ENCODE measurements at regions not wholly inside any gene's neighbourhood (a gene's known extent, or its start where the extent isn't known, plus 50 kb on each side); places are given as distances from the start of the nearest gene placed in this dataset.
"Not testable (repeated sequence)": the region's sequence is repeated elsewhere in the genome, so short reads cannot be mapped to it uniquely, and the experiment has no call there.

DNA sequence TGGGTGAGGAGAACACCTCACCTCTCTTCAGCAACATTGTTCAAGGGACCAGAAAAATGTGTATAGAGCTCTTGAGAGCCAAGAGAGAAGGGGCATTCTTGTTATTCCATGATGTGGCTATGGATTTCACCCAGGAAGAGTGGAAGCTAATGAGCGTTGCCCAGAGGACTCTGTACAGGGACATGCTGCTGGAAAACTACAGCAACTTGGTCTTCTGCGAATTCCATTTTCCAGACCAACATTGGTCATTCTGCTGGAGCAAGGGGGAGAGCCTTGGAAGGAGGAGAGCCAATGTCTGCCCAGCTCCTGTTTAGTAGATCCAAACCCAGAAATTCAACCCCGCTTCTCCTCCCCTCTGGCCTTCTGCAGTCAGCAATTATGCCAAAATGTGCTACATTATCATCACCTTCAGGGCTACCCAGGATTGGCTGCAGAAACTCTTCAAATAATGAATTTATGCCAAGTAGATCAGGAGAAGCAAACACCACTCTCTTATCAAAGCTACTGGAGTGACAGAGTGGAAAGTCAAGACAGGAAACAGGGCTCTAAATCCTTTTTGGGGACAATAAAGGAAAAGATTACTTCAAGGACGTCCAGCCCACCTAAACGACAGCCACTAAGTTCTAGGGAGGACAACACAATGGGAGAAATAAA, 707.5 kb upstream of the LUZP2 start:
- Histone ChIP-seq H3K36me3 (ENCODE audit: insufficient read depth, low read length) (no peaks in the 10 kb centered on the region), H3K27me3 (ENCODE audit: insufficient read depth, low read length) (no peaks in the 10 kb centered on the region), H3K9ac (ENCODE audit: low read depth, low read length) (no peak overlapping the region), H3K4me3 (ENCODE audit: low read length) (no peak overlapping the region), H3K27ac (ENCODE audit: low read depth, low read length) (no peak overlapping the region), H3K9me3 (ENCODE audit: insufficient read depth, low read depth, low read length) (no peaks in the 10 kb centered on the region), H3K4me1 (ENCODE audit: insufficient read depth, low read length) (no peaks in the 10 kb centered on the region)
- 94% methylated on average over 5 of the region's 5 CpGs for WGBS

DNA sequence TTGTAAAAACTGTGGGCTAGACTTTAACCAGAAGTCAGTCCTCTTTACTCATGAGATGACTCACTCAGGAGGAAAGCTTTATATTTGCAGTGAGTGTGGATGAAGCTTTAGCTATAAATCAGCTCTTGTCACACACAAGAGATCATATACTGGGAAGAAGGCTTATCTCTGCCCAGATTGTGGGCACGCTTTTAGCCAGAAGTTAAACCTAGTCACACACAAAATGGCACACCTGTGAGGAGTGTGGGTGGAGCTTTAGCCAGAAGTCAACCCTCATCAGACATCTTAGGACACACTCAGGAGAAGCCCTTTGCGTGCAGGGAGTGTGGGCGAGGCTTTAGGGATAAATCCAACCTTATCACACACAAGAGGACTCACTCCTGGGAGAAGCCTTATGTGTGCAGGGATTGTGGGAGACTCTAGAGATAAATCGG, 706.9 kb upstream of the LUZP2 start:
- no peaks in the 10 kb centered on the region for H3K36me3 ChIP-seq (ENCODE audit: insufficient read depth, low read length)
- H3K9me3 ChIP-seq (ENCODE audit: insufficient read depth, low read depth, low read length), result no peaks in the 10 kb centered on the region
- no peak overlapping the region for H3K9ac ChIP-seq (ENCODE audit: low read depth, low read length)
- no peak overlapping the region for H3K4me3 ChIP-seq (ENCODE audit: low read length)
- no peaks in the 10 kb centered on the region for H3K4me1 ChIP-seq (ENCODE audit: insufficient read depth, low read length)
- no peak overlapping the region for H3K27ac ChIP-seq (ENCODE audit: low read depth, low read length)
- 96% methylated on average over 3 of the region's 4 CpGs for WGBS
- no peaks in the 10 kb centered on the region for H3K27me3 ChIP-seq (ENCODE audit: insufficient read depth, low read length)

DNA sequence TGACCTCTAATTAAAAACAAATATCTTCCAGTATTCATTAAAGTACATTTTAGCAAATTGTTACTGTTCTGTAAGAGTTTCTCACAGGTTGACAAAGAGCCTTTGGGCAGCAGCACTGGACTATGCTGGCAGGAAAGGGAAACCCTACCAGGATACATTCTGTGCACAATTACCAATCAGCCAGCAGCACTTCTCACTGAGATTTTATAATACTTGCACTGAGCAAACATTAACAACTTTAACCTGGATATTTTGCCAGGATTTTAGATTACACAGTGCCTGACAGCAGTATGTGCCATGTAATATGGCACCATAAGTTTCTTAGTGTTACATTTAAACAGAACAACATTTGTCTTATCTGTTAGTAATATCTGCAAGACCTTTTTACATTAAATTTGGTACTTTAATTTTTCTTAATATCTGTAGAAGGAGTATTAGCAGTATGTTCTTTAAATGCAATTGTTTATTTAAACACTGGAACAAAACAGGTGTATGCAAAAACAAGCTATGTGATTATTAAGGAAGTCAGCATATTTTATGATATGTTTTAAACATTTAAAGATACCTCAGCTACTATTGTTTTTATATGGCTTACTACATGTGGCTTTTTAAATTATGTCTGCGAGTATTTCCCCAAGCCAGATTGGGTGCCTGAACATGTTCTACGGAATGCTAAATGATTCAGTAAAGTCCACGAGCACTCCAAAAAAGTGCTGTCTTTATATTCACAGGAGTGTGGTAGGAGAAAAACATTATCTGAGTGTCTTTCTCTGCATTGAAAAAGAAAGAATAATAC, 699.0 kb upstream of the LUZP2 start:
- no peaks in the 10 kb centered on the region for H3K27me3 ChIP-seq (ENCODE audit: insufficient read depth, low read length)
- no peak overlapping the region for H3K27ac ChIP-seq (ENCODE audit: low read depth, low read length)
- H3K9ac ChIP-seq (ENCODE audit: low read depth, low read length), result no peak overlapping the region
- 91% methylated on average over 3 of the region's 3 CpGs for WGBS
- H3K9me3 ChIP-seq (ENCODE audit: insufficient read depth, low read depth, low read length), result no peaks in the 10 kb centered on the region
- H3K36me3 ChIP-seq (ENCODE audit: insufficient read depth, low read length), result no peaks in the 10 kb centered on the region
- no peak overlapping the region for H3K4me3 ChIP-seq (ENCODE audit: low read length)
- peaks cover 7% of the 10 kb centered on the region; the same call in 1 of the 2 replicates for H3K4me1 ChIP-seq (ENCODE audit: insufficient read depth, low read length)

DNA sequence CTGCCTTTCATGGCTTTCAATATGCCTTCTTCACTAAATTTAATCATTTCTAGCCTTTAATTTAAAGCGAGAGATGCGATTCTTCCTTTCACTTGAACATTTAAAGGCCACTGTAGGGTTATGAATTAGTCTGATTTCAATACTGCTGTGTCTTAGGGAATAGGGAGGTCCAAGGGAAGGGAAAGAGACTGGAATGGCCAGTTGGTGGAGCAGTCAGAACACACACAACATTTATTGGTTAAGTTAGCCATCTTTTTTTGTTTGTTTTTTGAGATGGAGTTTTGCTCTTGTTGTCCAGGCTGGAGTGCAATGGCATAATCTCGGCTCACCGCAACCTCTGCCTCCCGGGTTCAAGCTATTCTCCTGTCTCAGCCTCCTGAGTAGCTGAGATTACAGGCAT, 662.5 kb upstream of the LUZP2 start:
- not testable (repeated sequence) for H3K27me3 ChIP-seq (ENCODE audit: insufficient read depth, low read length); H3K36me3 ChIP-seq (ENCODE audit: insufficient read depth, low read length); H3K4me3 ChIP-seq (ENCODE audit: low read length); H3K9ac ChIP-seq (ENCODE audit: low read depth, low read length); H3K9me3 ChIP-seq (ENCODE audit: insufficient read depth, low read depth, low read length); H3K4me1 ChIP-seq (ENCODE audit: insufficient read depth, low read length); H3K27ac ChIP-seq (ENCODE audit: low read depth, low read length)
- WGBS, result 96% methylated on average over 5 of the region's 5 CpGs

DNA sequence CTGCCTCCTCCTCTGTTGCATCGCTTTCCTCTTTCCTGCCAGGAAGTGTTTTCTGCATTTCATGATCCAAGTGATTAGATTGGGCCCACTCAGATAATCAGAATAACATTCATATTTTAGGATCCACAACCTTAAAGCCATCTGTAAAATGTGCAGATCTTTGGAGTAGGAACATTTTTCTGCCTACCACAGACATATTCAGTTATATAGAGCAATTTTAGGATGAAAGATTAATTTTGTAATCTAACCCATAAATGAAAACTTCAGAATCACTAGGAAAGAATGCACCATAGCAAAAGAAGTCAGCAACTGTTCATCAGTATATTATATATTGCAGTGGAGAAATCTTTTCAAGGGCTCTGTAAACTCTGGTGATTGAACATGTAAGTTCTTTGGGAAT, 659.9 kb upstream of the LUZP2 start:
- Histone ChIP-seq H3K36me3 (ENCODE audit: insufficient read depth, low read length) (no peaks in the 10 kb centered on the region), H3K27ac (ENCODE audit: low read depth, low read length) (no peak overlapping the region), H3K27me3 (ENCODE audit: insufficient read depth, low read length) (no peaks in the 10 kb centered on the region), H3K9ac (ENCODE audit: low read depth, low read length) (no peak overlapping the region), H3K9me3 (ENCODE audit: insufficient read depth, low read depth, low read length) (no peaks in the 10 kb centered on the region), H3K4me1 (ENCODE audit: insufficient read depth, low read length) (no peaks in the 10 kb centered on the region), H3K4me3 (ENCODE audit: low read length) (no peak overlapping the region)
- 100% methylated on average over 1 of the region's 1 CpG for WGBS

DNA sequence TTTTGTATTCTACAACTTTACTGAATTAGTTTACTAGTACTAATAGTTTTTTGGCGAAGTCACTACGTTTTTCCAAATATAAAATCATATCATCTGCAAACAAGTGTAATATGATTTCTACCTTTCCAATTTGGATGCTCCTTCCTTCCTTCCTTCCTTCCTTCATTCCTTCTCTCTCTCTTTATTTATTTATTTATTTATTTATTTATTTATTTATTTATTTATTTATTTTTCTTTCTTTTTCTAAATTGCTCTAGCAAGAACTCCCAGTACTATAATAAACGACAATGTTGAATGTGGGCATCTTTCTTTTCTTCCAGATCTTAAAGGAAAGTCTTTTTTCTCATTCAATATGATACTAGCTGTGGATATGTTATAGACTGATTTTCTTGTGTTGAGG, 656.0 kb upstream of the LUZP2 start:
- H3K27ac ChIP-seq (ENCODE audit: low read depth, low read length), result no peak overlapping the region
- no peak overlapping the region for H3K4me3 ChIP-seq (ENCODE audit: low read length)
- 100% methylated on average over 2 of the region's 3 CpGs for WGBS
- H3K4me1 ChIP-seq (ENCODE audit: insufficient read depth, low read length), result no peaks in the 10 kb centered on the region
- no peak overlapping the region for H3K9ac ChIP-seq (ENCODE audit: low read depth, low read length)
- H3K36me3 ChIP-seq (ENCODE audit: insufficient read depth, low read length), result no peaks in the 10 kb centered on the region
- no peaks in the 10 kb centered on the region for H3K27me3 ChIP-seq (ENCODE audit: insufficient read depth, low read length)
- H3K9me3 ChIP-seq (ENCODE audit: insufficient read depth, low read depth, low read length), result no peaks in the 10 kb centered on the region

DNA sequence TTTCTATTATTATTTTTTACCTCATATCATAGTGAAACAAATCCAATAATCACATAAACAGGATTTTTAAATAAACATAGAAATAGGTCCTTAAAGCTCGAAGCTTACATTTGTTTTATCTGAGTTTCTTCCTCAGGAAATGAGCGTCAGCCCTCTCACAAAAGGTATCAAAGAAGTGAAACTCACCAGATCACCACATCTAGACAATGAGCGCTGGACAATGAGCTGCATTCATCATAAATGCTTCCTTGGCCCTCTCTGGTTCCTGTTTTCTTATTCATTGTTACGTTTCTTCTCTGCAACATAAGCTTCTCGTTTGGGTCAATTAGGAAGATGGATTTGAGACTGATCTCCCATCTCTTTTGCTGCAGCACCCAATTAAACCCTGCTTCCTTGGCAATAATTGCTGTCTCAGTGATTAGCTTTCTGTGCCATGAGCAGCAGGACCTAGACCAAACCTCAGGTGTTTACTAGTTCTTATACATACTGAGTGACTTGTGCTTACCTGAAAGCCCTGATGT, 649.9 kb upstream of the LUZP2 start:
- Histone ChIP-seq H3K9me3 (ENCODE audit: insufficient read depth, low read depth, low read length) (no peaks in the 10 kb centered on the region), H3K4me1 (ENCODE audit: insufficient read depth, low read length) (no peaks in the 10 kb centered on the region), H3K4me3 (ENCODE audit: low read length) (no peak overlapping the region), H3K9ac (ENCODE audit: low read depth, low read length) (no peak overlapping the region), H3K36me3 (ENCODE audit: insufficient read depth, low read length) (no peaks in the 10 kb centered on the region), H3K27me3 (ENCODE audit: insufficient read depth, low read length) (no peaks in the 10 kb centered on the region), H3K27ac (ENCODE audit: low read depth, low read length) (no peak overlapping the region)
- 94% methylated on average over 5 of the region's 5 CpGs for WGBS

DNA sequence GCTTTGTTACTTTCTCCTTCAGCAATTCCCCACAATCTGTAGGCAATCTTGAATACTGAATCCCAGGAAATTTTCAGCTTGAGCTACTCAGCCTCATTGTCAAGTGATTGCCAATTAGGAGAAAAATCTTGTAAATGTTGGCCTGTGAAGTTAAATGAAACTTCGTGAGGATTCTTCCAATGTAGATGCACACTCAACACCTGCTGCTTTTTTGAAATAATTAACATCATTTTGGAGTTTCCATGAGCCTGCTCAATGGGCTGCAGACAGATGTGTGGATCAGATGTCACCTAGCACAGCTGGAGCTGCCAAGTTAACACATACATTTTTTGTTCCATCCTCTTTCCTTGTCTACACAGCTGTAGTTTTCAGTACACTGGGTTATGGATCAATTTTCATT, 645.6 kb upstream of the LUZP2 start:
- Histone ChIP-seq H3K4me1 (ENCODE audit: insufficient read depth, low read length) (no peaks in the 10 kb centered on the region), H3K27ac (ENCODE audit: low read depth, low read length) (no peak overlapping the region), H3K9ac (ENCODE audit: low read depth, low read length) (no peak overlapping the region), H3K36me3 (ENCODE audit: insufficient read depth, low read length) (no peaks in the 10 kb centered on the region), H3K9me3 (ENCODE audit: insufficient read depth, low read depth, low read length) (no peaks in the 10 kb centered on the region), H3K4me3 (ENCODE audit: low read length) (no peak overlapping the region), H3K27me3 (ENCODE audit: insufficient read depth, low read length) (no peaks in the 10 kb centered on the region)
- 89% methylated on average over 1 of the region's 1 CpG for WGBS

DNA sequence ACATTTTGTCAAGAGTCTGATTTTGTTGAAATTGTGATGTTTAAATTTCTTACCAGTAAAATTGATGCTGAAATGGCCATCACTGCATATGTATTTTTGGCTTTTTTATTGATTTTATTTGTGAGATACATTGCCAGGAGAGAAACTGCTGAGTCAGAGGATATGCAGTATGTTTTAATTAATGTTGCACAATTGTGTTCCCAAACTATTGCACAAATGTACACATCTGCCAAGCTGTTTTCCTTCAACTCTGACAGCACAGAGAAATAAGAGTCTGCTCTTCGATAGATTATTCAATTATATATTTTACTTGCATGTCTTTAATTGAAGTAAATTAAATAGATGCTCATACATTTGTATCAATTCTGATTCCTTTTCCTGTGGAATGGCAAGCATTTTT, 640.2 kb upstream of the LUZP2 start:
- no peaks in the 10 kb centered on the region for H3K4me1 ChIP-seq (ENCODE audit: insufficient read depth, low read length)
- H3K9ac ChIP-seq (ENCODE audit: low read depth, low read length), result no peak overlapping the region
- H3K9me3 ChIP-seq (ENCODE audit: insufficient read depth, low read depth, low read length), result no peaks in the 10 kb centered on the region
- WGBS, result no CpG with 5 or more reads among the region's 1 CpG
- H3K4me3 ChIP-seq (ENCODE audit: low read length), result no peak overlapping the region
- H3K27ac ChIP-seq (ENCODE audit: low read depth, low read length), result no peak overlapping the region
- no peaks in the 10 kb centered on the region for H3K36me3 ChIP-seq (ENCODE audit: insufficient read depth, low read length)
- H3K27me3 ChIP-seq (ENCODE audit: insufficient read depth, low read length), result no peaks in the 10 kb centered on the region

DNA sequence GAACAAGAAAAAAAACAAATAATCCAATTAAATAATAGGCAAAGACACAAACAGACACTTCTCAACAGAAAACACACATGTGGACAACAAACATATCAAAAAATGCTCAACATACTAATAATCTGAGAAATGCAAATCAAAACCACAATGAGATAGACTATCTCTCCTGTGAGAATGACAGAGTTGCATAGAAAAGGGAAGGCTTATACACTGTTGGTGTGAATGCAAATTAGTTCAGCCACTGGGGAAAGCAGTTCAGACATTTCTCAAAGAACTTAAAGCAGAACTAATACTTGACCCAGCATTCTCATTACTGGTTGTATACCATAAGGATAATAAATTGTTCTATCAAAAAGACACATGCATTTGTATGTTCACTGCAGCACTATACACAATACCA, 637.8 kb upstream of the LUZP2 start:
- H3K27me3 ChIP-seq (ENCODE audit: insufficient read depth, low read length), result no peaks in the 10 kb centered on the region
- no peak overlapping the region for H3K27ac ChIP-seq (ENCODE audit: low read depth, low read length)
- H3K36me3 ChIP-seq (ENCODE audit: insufficient read depth, low read length), result no peaks in the 10 kb centered on the region
- no peak overlapping the region for H3K4me3 ChIP-seq (ENCODE audit: low read length)
- no peaks in the 10 kb centered on the region for H3K4me1 ChIP-seq (ENCODE audit: insufficient read depth, low read length)
- H3K9me3 ChIP-seq (ENCODE audit: insufficient read depth, low read depth, low read length), result no peaks in the 10 kb centered on the region
- H3K9ac ChIP-seq (ENCODE audit: low read depth, low read length), result no peak overlapping the region

DNA sequence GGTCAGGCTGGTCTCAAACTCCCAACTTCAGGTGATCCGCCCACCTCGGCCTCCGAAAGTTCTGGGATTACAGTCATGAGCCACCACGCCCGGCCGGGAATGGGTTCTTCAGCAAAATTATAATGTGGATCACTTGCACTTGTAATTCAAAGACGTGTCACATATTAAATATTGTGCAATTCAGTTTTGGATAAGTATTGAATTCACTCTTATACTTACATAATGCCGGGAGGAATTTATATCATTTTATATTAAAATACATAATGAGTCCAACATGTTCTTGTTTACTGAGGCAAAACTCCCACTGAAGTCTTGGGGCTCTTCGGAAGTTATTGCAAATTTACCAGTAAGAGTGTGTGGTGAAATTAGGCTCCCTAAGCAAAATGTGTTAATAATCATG, 635.2 kb upstream of the LUZP2 start:
- Histone ChIP-seq H3K9me3 (ENCODE audit: insufficient read depth, low read depth, low read length) (no peaks in the 10 kb centered on the region), H3K27me3 (ENCODE audit: insufficient read depth, low read length) (no peaks in the 10 kb centered on the region), H3K4me3 (ENCODE audit: low read length) (no peak overlapping the region), H3K36me3 (ENCODE audit: insufficient read depth, low read length) (no peaks in the 10 kb centered on the region), H3K4me1 (ENCODE audit: insufficient read depth, low read length) (no peaks in the 10 kb centered on the region), H3K27ac (ENCODE audit: low read depth, low read length) (no peak overlapping the region), H3K9ac (ENCODE audit: low read depth, low read length) (no peak overlapping the region)
- 98% methylated on average over 8 of the region's 9 CpGs for WGBS
